GM23248 (cell line): ENCODE measurements at regions not wholly inside any gene's neighbourhood (a gene's known extent, or its start where the extent isn't known, plus 50 kb on each side); places are given as distances from the start of the nearest gene placed in this dataset.
A peak's percentile ranks its signal among the peaks of the same experiment; 100 is the strongest.

Source experiments
- DNase-seq: peaks from one replicate; pipeline ENCODE4 v3.0.0-alpha.2; 2015
- H2AFZ ChIP-seq: fragments of 200-600 bp; sonication (generic); 2 replicates; pipeline ENCODE4 v1.6.1; 2016; ENCODE audit warnings: antibody characterized with exemption
- H3F3A ChIP-seq: fragments of 200-600 bp; sonication (generic); 2 replicates; pipeline ENCODE4 v1.6.1; 2016; ENCODE audit warnings: mild to moderate bottlenecking, antibody characterized with exemption, mixed run types; ENCODE audit not compliant: insufficient read depth
- H3K27ac ChIP-seq: fragments of 200-600 bp; sonication (generic); 2 replicates; pipeline ENCODE4 v1.5.1; 2016; ENCODE audit warnings: mild to moderate bottlenecking
- H3K27me3 ChIP-seq: fragments of 200-600 bp; sonication (generic); replicated peaks from 2 replicates; pipeline ENCODE4 v1.6.1; 2016; ENCODE audit warnings: mild to moderate bottlenecking; ENCODE audit not compliant: insufficient read depth
- H3K36me3 ChIP-seq: fragments of 200-600 bp; sonication (generic); 2 replicates; pipeline ENCODE4 v1.6.1; 2016; ENCODE audit warnings: low read depth, mild to moderate bottlenecking
- H3K4me1 ChIP-seq: fragments of 200-600 bp; sonication (generic); 2 replicates; pipeline ENCODE4 v1.6.1; 2016; ENCODE audit warnings: mild to moderate bottlenecking; ENCODE audit not compliant: insufficient read depth
- H3K4me2 ChIP-seq: fragments of 200-600 bp; sonication (generic); one replicate; pipeline ENCODE4 v1.6.1; 2016; ENCODE audit warnings: mild to moderate bottlenecking; ENCODE audit not compliant: unreplicated experiment
- H3K4me3 ChIP-seq: fragments of 200-600 bp; sonication (generic); 2 replicates; pipeline ENCODE4 v1.5.1; 2016; ENCODE audit warnings: mild to moderate bottlenecking
- H3K79me2 ChIP-seq: fragments of 200-600 bp; sonication (generic); 2 replicates; pipeline ENCODE4 v1.6.1; 2016; ENCODE audit warnings: mild to moderate bottlenecking; ENCODE audit not compliant: insufficient read depth
- H3K9ac ChIP-seq: fragments of 200-600 bp; sonication (generic); 2 replicates; pipeline ENCODE4 v1.6.1; 2016; ENCODE audit warnings: mild to moderate bottlenecking
- H3K9me2 ChIP-seq: fragments of 200-600 bp; sonication (generic); 2 replicates; pipeline ENCODE4 v1.6.1; 2016; ENCODE audit warnings: mixed run types, mild to moderate bottlenecking, moderate library complexity; ENCODE audit not compliant: insufficient read depth
- H3K9me3 ChIP-seq: fragments of 200-600 bp; sonication (generic); one replicate; pipeline ENCODE4 v1.6.1; 2017; ENCODE audit warnings: low read depth
- H4K20me1 ChIP-seq: fragments of 200-600 bp; sonication (generic); 2 replicates; pipeline ENCODE4 v1.6.0; 2016; ENCODE audit not compliant: insufficient read depth
- EZH2 ChIP-seq: fragments of 200-600 bp; sonication (generic); IDR thresholded peaks from 2 replicates; pipeline ENCODE4 v1.6.1; 2018; ENCODE audit warnings: antibody characterized with exemption, mild to moderate bottlenecking; ENCODE audit not compliant: insufficient read depth, poor library complexity, severe bottlenecking
- EZH2phosphoT487 ChIP-seq: fragments of 200-600 bp; sonication (generic); IDR thresholded peaks from 2 replicates; pipeline ENCODE4 v1.6.1; 2018; ENCODE audit warnings: antibody characterized with exemption, moderate library complexity, mild to moderate bottlenecking, low read depth; ENCODE audit not compliant: insufficient read depth
- WGBS, 2 experiments: methylation state at CpG; one replicate each; pipeline ENCODE4 v1.1.6; 2015 to 2017; ENCODE audit warnings: low lambda C conversion rate in 2 of 2, low coverage in 1 of 2; ENCODE audit errors: missing lambda C conversion rate in 2 of 2; 5-methylcytosine and 5-hydroxymethylcytosine counted together
- in situ Hi-C: fragments of 300-500 bp; cut with MboI; formaldehyde crosslinking; loops from 2 replicates; pipeline ENCODE4 v1.15.0; 2020

DNA sequence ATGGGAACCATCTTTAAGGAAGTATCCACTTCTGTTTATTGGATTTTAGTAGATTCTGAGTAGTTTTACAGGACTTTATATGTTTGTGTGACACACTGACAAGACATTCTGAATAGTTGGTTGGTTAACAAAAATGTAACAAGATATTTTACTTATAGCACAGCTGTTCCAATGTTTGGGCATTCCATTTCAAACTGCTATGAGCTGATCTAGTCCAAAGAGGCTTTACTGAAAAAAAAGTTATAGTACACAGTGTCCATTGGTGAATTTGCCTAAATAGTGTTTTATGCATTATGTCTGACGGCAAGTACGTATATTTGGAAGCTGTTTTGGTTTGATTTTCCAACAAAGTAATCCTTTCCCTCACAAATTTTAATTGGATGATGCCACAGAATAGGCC, 99.1 kb downstream of the SAMD9 start:
- H3K4me3 ChIP-seq, result no peak overlapping the region
- no peak overlapping the region for H3K4me2 ChIP-seq
- H3K27me3 ChIP-seq, result no peaks in the 10 kb centered on the region
- H3K4me1 ChIP-seq, result peaks cover 28% of the 10 kb centered on the region
- no peaks in the 10 kb centered on the region for H3K9me3 ChIP-seq
- TF ChIP-seq EZH2 (no peak), EZH2phosphoT487 (no peak)
- H2AFZ ChIP-seq, result no peak overlapping the region; the same call in 1 of the 2 replicates
- H3K9ac ChIP-seq, result no peak overlapping the region
- H3K79me2 ChIP-seq, result no peaks in the 10 kb centered on the region
- no peaks in the 10 kb centered on the region for H4K20me1 ChIP-seq
- WGBS, 2 experiments, result 66 to 70% methylated on average over 2 of the region's 2 CpGs
- no peaks in the 10 kb centered on the region for H3K9me2 ChIP-seq
- no peak for DNase-seq
- H3K36me3 ChIP-seq, result no peaks in the 10 kb centered on the region
- peaks cover 17% of the 10 kb centered on the region for H3F3A ChIP-seq
- H3K27ac ChIP-seq, result no peak overlapping the region
- in situ Hi-C loops, result no loop called here

DNA sequence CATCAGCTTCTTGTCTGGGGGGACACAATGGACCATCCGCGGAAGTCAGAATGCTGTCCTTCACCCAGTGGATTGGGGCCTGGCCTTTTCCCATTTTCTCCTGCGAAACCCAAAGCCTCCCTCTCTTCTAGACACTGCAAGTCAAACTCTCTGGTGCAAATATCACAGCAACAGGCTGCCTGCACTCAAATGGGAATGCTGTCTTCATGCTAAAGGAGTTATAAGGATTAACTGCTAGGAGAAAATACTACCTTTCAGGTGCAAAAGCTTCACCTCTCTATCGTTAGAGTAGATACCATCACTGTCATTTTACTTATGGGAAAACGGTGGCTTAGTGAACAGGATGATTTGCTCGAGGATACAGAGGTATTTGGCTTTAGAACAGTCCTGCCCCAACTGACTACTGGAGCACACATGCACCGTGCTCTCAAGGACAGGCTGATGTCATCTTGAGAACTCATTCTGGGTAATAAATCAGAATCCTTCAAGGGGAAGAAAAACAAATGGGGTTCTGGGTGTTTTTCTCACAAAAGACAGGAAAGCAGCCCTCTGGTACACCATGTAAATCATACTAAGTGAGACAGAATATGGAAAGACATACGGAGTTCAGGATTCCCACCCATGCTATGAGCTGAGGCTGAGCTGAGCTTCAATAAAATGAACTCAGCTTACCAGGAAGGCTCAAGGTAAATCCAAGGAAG, 100.9 kb downstream of the SAMD9 start:
- H3K27ac ChIP-seq, result no peak overlapping the region
- DNase-seq, result no peak
- H2AFZ ChIP-seq, result peak overlapping the region; percentile 63
- H3K27me3 ChIP-seq, result no peaks in the 10 kb centered on the region
- WGBS, 2 experiments, result 63 to 69% methylated on average over 8 of the region's 8 CpGs
- no peaks in the 10 kb centered on the region for H4K20me1 ChIP-seq
- H3K4me1 ChIP-seq, result peaks cover 35% of the 10 kb centered on the region
- H3F3A ChIP-seq, result peaks cover 25% of the 10 kb centered on the region
- no peaks in the 10 kb centered on the region for H3K79me2 ChIP-seq
- H3K9me3 ChIP-seq, result no peaks in the 10 kb centered on the region
- H3K36me3 ChIP-seq, result no peaks in the 10 kb centered on the region
- in situ Hi-C loops, result no loop called here
- H3K9me2 ChIP-seq, result no peaks in the 10 kb centered on the region
- H3K4me2 ChIP-seq, result no peak overlapping the region
- TF ChIP-seq EZH2 (no peak), EZH2phosphoT487 (no peak)
- H3K9ac ChIP-seq, result no peak overlapping the region
- H3K4me3 ChIP-seq, result no peak overlapping the region

DNA sequence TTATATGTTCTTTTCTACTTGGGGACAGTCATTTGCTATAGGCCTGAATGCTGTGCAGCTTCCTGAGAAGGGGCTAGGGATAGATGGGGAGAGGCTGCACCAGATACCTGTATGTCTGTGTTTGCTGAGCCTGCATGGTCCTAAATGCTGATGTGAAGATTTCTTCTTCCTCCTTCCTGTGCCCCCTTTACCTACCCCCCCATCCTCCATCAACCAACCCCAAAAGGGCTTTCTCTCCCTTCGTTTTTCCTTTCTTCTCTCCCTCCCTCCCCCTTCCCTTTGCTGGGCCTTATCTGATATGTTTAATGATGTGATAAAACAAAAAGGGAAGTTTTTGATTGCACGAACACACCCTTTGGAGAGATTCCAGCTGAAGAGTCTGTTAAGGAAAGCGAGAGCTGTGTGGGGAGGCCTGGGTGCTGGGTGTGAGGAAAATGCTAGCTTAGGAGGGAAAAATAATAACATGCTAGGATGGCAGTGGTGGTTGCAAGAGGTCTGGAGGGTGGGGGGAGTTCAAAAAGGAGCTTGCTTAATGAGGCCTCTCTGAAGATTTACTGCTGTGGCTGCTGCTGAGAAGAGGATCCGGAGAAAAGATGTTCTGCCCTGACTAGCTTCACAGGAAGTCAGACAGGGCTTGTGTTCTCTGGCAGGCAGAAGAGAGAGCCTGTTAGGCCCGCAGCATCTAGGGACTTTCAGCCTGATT, 101.8 kb downstream of the SAMD9 start:
- H3K4me1 ChIP-seq, result peaks cover 41% of the 10 kb centered on the region
- peak overlapping the region; percentile 20 for H3K9ac ChIP-seq

DNA sequence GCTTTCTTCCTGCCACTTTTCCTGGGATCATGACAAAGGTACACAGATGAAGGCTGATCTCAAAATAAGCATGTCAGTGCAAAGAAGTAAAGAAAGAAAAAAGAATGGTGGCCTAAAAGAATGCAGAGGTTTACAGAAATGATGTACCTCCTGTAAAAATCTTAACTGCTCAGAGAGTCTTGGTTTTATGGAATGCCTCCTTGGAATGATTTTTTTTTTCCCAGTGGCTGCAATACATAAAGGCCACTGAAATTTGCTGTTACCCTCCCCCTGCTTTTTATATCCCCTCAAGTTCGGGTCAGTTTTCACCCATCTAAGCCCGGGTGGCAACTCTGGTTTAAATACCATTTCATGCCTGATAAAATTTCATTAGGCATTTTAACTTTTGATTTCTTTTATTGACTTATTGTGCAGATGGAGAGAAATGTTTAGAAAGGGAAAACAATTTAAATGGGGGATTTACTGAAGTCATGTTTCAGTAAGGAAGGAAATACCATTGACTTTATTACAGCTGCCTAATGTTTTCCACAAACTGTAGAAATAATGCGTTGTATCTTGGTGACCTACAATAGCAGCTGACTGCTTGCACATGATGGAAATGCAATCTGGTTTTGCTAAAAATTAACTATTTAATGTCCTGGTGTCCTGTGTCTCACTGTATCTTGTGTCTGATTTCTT, 102.5 kb downstream of the SAMD9 start:
- H3K4me1 ChIP-seq, result peaks cover 44% of the 10 kb centered on the region
- H3K79me2 ChIP-seq, result no peaks in the 10 kb centered on the region
- peak overlapping the region; percentile 20; the same call in 1 of the 2 replicates for H3K9ac ChIP-seq
- no peaks in the 10 kb centered on the region for H3K36me3 ChIP-seq
- no peak for TF ChIP-seq EZH2
- TF ChIP-seq EZH2phosphoT487, result no peak
- peak overlapping the region; percentile 63; the same call in 1 of the 2 replicates for H2AFZ ChIP-seq
- no peaks in the 10 kb centered on the region for H3K9me3 ChIP-seq
- H4K20me1 ChIP-seq, result no peaks in the 10 kb centered on the region
- peaks cover 36% of the 10 kb centered on the region for H3F3A ChIP-seq
- in situ Hi-C loops, result no loop called here
- DNase-seq, result peak; percentile 64
- no peaks in the 10 kb centered on the region for H3K27me3 ChIP-seq
- 69 to 78% methylated on average over 3 of the region's 3 CpGs for WGBS, 2 experiments
- no peak overlapping the region for H3K4me3 ChIP-seq
- H3K9me2 ChIP-seq, result no peaks in the 10 kb centered on the region
- H3K27ac ChIP-seq, result peak overlapping the region; percentile 66
- H3K4me2 ChIP-seq, result peak overlapping the region; percentile 47

More for the DNA sequence above, 101.8 kb downstream of the SAMD9 start:
- Histone ChIP-seq H2AFZ (peak overlapping the region; percentile 63), H3K4me2 (peak overlapping the region; percentile 47), H3K4me3 (no peak overlapping the region), H3K9me3 (no peaks in the 10 kb centered on the region), H3K27me3 (no peaks in the 10 kb centered on the region), H3K36me3 (no peaks in the 10 kb centered on the region), H3K27ac (peak overlapping the region; percentile 66), H3K9me2 (no peaks in the 10 kb centered on the region), H3K79me2 (no peaks in the 10 kb centered on the region), H4K20me1 (no peaks in the 10 kb centered on the region), H3F3A (peaks cover 31% of the 10 kb centered on the region)
- peak; percentile 33 for DNase-seq
- 31 to 50% methylated on average over 5 of the region's 5 CpGs for WGBS, 2 experiments
- TF ChIP-seq EZH2phosphoT487 (no peak), EZH2 (no peak)
- in situ Hi-C loops, result no loop called here
